Hepatocyte (in vitro differentiated cells): ENCODE measurements at regions not wholly inside any gene's neighbourhood (a gene's known extent, or its start where the extent isn't known, plus 50 kb on each side); places are given as distances from the start of the nearest gene placed in this dataset.
"Not testable (repeated sequence)": the region's sequence is repeated elsewhere in the genome, so short reads cannot be mapped to it uniquely, and the experiment has no call there.

Source experiments
- DNase-seq: peaks from one replicate; pipeline ENCODE4 v3.0.0-alpha.2; 2016; ENCODE audit warnings: low spot score
- H2AFZ ChIP-seq: fragments of 200-600 bp; sonication (generic); 2 replicates; pipeline ENCODE4 v1.6.0; 2016; ENCODE audit warnings: antibody characterized with exemption, mild to moderate bottlenecking
- H3K27ac ChIP-seq: fragments of 200-600 bp; sonication (generic); 2 replicates; pipeline ENCODE4 v1.5.1; 2016; ENCODE audit warnings: mild to moderate bottlenecking
- H3K27me3 ChIP-seq: fragments of 200-600 bp; sonication (generic); 2 replicates; pipeline ENCODE4 v1.6.1; 2016
- H3K36me3 ChIP-seq: fragments of 200-600 bp; sonication (generic); replicated peaks from 2 replicates; pipeline ENCODE4 v1.5.1; 2016; ENCODE audit warnings: low read depth; ENCODE audit not compliant: insufficient read depth
- H3K4me1 ChIP-seq: fragments of 200-600 bp; sonication (generic); 2 replicates; pipeline ENCODE4 v1.5.1; 2016; ENCODE audit warnings: mild to moderate bottlenecking, moderate library complexity; ENCODE audit not compliant: insufficient read depth
- H3K4me2 ChIP-seq: fragments of 200-600 bp; sonication (generic); 2 replicates; pipeline ENCODE4 v1.6.0; 2016
- H3K4me3 ChIP-seq: fragments of 200-600 bp; sonication (generic); 2 replicates; pipeline ENCODE4 v1.5.1; 2016; ENCODE audit warnings: mild to moderate bottlenecking
- H3K79me2 ChIP-seq: fragments of 200-600 bp; sonication (generic); 2 replicates; pipeline ENCODE4 v1.6.0; 2017; ENCODE audit warnings: mild to moderate bottlenecking
- H3K9me2 ChIP-seq: fragments of 200-600 bp; sonication (generic); replicated peaks from 2 replicates; pipeline ENCODE4 v1.6.0; 2017; ENCODE audit warnings: mild to moderate bottlenecking; ENCODE audit not compliant: insufficient read depth
- H3K9me3 ChIP-seq: fragments of 200-600 bp; sonication (generic); 2 replicates; pipeline ENCODE4 v1.5.1; 2016; ENCODE audit warnings: low read depth, mild to moderate bottlenecking
- H4K20me1 ChIP-seq: fragments of 200-600 bp; sonication (generic); 2 replicates; pipeline ENCODE4 v1.6.0; 2016; ENCODE audit warnings: mild to moderate bottlenecking; ENCODE audit not compliant: insufficient read depth, poor library complexity, severe bottlenecking
- WGBS: methylation state at CpG from one replicate; pipeline ENCODE4 v1.1.6; 2016; ENCODE audit warnings: low lambda C conversion rate; ENCODE audit errors: missing lambda C conversion rate; 5-methylcytosine and 5-hydroxymethylcytosine counted together

DNA sequence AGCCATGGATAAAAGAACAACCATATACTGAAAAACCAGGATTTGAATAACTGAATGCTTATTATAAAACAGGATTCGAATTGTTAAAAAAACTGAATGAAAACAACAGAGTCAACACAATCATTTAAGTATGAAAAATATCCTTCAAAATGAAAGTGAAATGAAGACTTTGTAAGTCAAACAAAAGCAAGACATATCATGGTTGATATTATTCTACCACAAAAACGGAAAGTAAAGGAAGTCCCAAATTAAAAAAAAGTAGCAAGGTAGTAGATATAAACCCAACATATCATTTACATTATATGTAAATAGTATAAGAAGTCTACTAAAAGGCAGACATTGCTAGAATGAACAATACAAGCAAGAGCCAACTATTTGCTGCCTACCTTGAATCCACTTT, 63.1 kb upstream of the POTEC start:
- H3K9me3 ChIP-seq = not testable (repeated sequence)
- 29% methylated on average over 2 of the region's 2 CpGs for WGBS

DNA sequence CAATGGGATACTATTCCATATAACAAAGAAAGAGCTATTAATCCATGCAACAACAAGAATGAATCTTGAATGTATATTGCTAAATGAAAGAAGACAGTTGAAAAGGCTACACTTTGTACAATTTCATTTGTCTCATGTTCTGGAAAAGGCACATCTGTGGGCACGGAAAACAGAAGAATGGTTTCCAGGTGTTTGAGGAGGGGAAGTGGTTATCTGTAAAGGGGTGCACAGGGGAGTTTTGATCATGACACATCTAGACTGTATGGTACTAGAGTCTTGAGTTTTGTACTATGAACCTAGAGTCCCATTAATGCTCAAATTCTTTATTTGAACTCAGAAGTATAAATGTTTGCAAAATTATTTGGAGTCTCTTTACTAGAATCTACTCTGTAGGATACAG, 64.0 kb upstream of the POTEC start:
- not testable (repeated sequence) for H3K4me1 ChIP-seq, H4K20me1 ChIP-seq, DNase-seq, H3K79me2 ChIP-seq, H3K9me2 ChIP-seq, H2AFZ ChIP-seq, H3K4me2 ChIP-seq, H3K27ac ChIP-seq, H3K36me3 ChIP-seq, H3K4me3 ChIP-seq, H3K9me3 ChIP-seq, H3K27me3 ChIP-seq
- WGBS = 0% methylated on average over 1 of the region's 1 CpG

More for the DNA sequence above, 63.1 kb upstream of the POTEC start:
- H3K27ac ChIP-seq, DNase-seq, H3K27me3 ChIP-seq, H2AFZ ChIP-seq, H3K4me2 ChIP-seq, H3K9me2 ChIP-seq, H3K4me1 ChIP-seq, H3K79me2 ChIP-seq, H3K36me3 ChIP-seq, H3K4me3 ChIP-seq, H4K20me1 ChIP-seq: not testable (repeated sequence)

GRCh38 chr18:14612422-14612821, 69.0 kb upstream of the POTEC start:
- H3K36me3 ChIP-seq, H2AFZ ChIP-seq, H3K27me3 ChIP-seq, H3K9me3 ChIP-seq, H3K4me1 ChIP-seq, H3K27ac ChIP-seq, DNase-seq, H3K4me3 ChIP-seq, H3K4me2 ChIP-seq, H3K79me2 ChIP-seq, H3K9me2 ChIP-seq, H4K20me1 ChIP-seq: not testable (repeated sequence)

DNA sequence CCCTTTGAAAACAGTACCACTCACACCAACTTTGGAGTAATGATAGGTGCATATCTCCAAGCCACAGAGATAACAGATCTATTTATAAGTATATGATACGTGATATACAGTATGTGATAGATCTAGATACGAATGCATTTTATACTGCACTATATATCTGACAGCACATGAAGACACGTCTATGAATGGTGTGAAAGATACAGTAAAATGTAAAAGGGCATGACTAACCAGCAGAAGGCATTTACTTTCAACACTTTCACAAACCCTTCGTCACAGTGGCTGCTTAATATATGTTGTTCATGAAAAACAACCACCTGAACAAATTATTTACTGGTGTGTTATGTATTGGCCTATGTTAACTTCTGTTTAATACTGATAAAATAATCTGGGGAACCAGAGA, 71.1 kb upstream of the POTEC start:
- H3K4me3 ChIP-seq, H2AFZ ChIP-seq, H3K9me3 ChIP-seq, H3K27ac ChIP-seq, H3K9me2 ChIP-seq, H3K4me2 ChIP-seq, H3K79me2 ChIP-seq, H3K27me3 ChIP-seq, DNase-seq, H4K20me1 ChIP-seq, H3K4me1 ChIP-seq, H3K36me3 ChIP-seq: not testable (repeated sequence)
- 43% methylated on average over 4 of the region's 4 CpGs for WGBS

GRCh38 chr18:14627336-14627735, 83.9 kb upstream of the POTEC start:
- H3K79me2 ChIP-seq, H3K27ac ChIP-seq, DNase-seq, H3K27me3 ChIP-seq, H3K36me3 ChIP-seq, H3K4me1 ChIP-seq, H3K4me2 ChIP-seq, H3K9me2 ChIP-seq, H3K4me3 ChIP-seq, H3K9me3 ChIP-seq, H2AFZ ChIP-seq, H4K20me1 ChIP-seq: not testable (repeated sequence)
- 17% methylated on average over 5 of the region's 5 CpGs for WGBS

DNA sequence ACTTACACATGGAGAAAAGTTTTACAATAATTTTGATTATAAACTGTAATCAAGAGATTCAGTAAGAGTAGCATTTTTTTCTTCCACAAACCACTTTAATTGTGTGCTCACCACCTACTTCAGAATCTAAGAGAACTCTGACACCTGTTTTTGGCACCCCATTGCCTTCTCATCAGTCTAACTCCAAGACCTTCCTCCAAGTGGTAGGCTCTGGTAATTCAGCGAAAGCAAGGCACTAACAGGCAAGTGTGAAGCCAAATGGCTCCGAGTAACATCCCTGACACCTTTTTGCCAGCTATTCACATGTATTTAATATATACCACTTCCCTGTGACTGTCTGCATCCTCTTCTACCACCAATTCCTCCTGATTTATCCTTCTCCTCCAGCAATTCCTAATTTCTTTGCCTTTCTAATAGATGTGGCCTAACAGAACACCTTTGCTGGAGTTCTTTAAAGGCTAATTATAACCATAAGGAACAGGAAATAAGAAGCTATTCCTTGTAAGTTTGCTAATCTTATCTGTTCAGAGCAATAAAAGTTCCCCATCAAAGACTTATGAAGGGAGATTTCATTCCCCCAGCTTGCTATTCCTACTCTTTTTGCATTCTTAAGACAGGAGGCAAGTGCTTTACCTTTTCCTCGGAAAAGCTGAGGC, 85.1 kb upstream of the POTEC start:
- not testable (repeated sequence) for H3K36me3 ChIP-seq, H3K9me3 ChIP-seq, H3K4me2 ChIP-seq, H2AFZ ChIP-seq, H3K9me2 ChIP-seq, H3K27me3 ChIP-seq, H4K20me1 ChIP-seq, DNase-seq, H3K79me2 ChIP-seq, H3K27ac ChIP-seq, H3K4me3 ChIP-seq, H3K4me1 ChIP-seq
- WGBS = 46% methylated on average over 3 of the region's 3 CpGs

- not testable (repeated sequence) for H3K27me3 ChIP-seq, H3K9me2 ChIP-seq, H3K36me3 ChIP-seq, H3K27ac ChIP-seq, H4K20me1 ChIP-seq, H3K4me3 ChIP-seq, H3K4me1 ChIP-seq, H3K4me2 ChIP-seq, DNase-seq, H3K9me3 ChIP-seq, H3K79me2 ChIP-seq, H2AFZ ChIP-seq
- WGBS = 73% methylated on average over 1 of the region's 1 CpG
Measured at GRCh38 chr18:14628979-14629325, 85.6 kb upstream of the POTEC start.

GRCh38 chr18:14632976-14633375, 89.6 kb upstream of the POTEC start:
- not testable (repeated sequence) for H3K36me3 ChIP-seq
- WGBS = 81% methylated on average over 16 of the region's 16 CpGs

DNA sequence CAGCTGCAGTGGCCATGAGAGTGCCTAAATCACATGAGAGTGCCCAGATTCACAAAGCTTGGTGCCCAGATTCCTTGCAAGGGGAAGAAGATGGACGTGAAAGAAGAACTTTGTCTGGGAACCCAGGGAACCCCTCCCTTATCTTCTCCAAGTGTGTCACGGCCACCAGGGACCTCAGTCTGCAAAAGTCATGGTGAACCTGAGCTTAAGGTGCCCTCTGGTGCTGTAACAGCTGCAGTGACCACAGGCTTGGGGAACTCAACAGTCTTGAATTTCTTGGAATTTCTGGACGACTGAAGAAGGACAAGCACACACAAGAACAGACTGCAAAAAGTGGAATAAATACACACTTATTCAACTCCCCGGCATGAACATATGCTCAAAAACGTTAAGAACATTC, 94.6 kb upstream of the POTEC start:
- H3K9me2 ChIP-seq, H3K27me3 ChIP-seq, H3K4me3 ChIP-seq, H3K79me2 ChIP-seq, H3K9me3 ChIP-seq, H4K20me1 ChIP-seq, H3K36me3 ChIP-seq, H3K4me1 ChIP-seq, H3K4me2 ChIP-seq, DNase-seq, H3K27ac ChIP-seq, H2AFZ ChIP-seq: not testable (repeated sequence)
- WGBS = 50% methylated on average over 4 of the region's 5 CpGs

More at GRCh38 chr18:14632976-14633375, 89.6 kb upstream of the POTEC start:
- not testable (repeated sequence) for H3K27me3 ChIP-seq, H3K4me2 ChIP-seq, H2AFZ ChIP-seq, DNase-seq, H3K79me2 ChIP-seq, H3K27ac ChIP-seq, H3K4me1 ChIP-seq, H3K9me2 ChIP-seq, H3K9me3 ChIP-seq, H3K4me3 ChIP-seq, H4K20me1 ChIP-seq
